Activated CD4-positive, alpha-beta T cell treated with anti-CD3 and anti-CD28 coated beads, Interleukin-2, amount 10 ng/mL, durations not matched to agents 24 days and 14 days (primary cell): ENCODE measurements at regions not wholly inside any gene's neighbourhood (a gene's known extent, or its start where the extent isn't known, plus 50 kb on each side); places are given as distances from the start of the nearest gene placed in this dataset.

Source experiments
- DNase-seq: peaks from one replicate; pipeline ENCODE4 v3.0.0; 2022
- H3K27ac Mint-ChIP-seq: one replicate; pipeline ENCODE4 v1.8.0; 2022; ENCODE audit warnings: mild to moderate bottlenecking, mixed read lengths
- H3K27me3 Mint-ChIP-seq: one replicate; pipeline ENCODE4 v1.8.0; 2022; ENCODE audit warnings: mixed read lengths
- H3K36me3 Mint-ChIP-seq: one replicate; pipeline ENCODE4 v1.8.0; 2022; ENCODE audit warnings: low read depth, mild to moderate bottlenecking, mixed read lengths
- H3K4me1 Mint-ChIP-seq: one replicate; pipeline ENCODE4 v1.8.0; 2021; ENCODE audit warnings: mixed read lengths
- H3K4me3 Mint-ChIP-seq: one replicate; pipeline ENCODE4 v1.8.0; 2022; ENCODE audit warnings: mild to moderate bottlenecking, moderate library complexity, mixed read lengths
- H3K9me3 Mint-ChIP-seq: one replicate; pipeline ENCODE4 v1.8.0; 2021; ENCODE audit warnings: mixed read lengths
- intact Hi-C: fragments of 100-400 bp; cut with micrococcal nuclease; formaldehyde crosslinking; loops from one replicate; pipeline ENCODE4 v1.15.1; 2023

GRCh38 chr2:21281384-21281783 is 157.6 kb downstream of the TDRD15 start:
- Mint-ChIP-seq H3K27me3 (no peaks in the 10 kb centered on the region), H3K27ac (no peak overlapping the region), H3K4me3 (no peak overlapping the region), H3K36me3 (no peaks in the 10 kb centered on the region), H3K9me3 (no peaks in the 10 kb centered on the region), H3K4me1 (no peaks in the 10 kb centered on the region)
- no peak for DNase-seq
- intact Hi-C loops: no loop called here

- H3K4me1 Mint-ChIP-seq: no peaks in the 10 kb centered on the region
- H3K4me3 Mint-ChIP-seq: no peak overlapping the region
- intact Hi-C loops: no loop called here
- H3K27me3 Mint-ChIP-seq: no peaks in the 10 kb centered on the region
- H3K27ac Mint-ChIP-seq: no peak overlapping the region
- no peak for DNase-seq
- H3K9me3 Mint-ChIP-seq: no peaks in the 10 kb centered on the region
- H3K36me3 Mint-ChIP-seq: no peaks in the 10 kb centered on the region
Measured at GRCh38 chr2:21281791-21282514, 158.2 kb downstream of the TDRD15 start.

- H3K4me3 Mint-ChIP-seq: no peak overlapping the region
- no peaks in the 10 kb centered on the region for H3K27me3 Mint-ChIP-seq
- H3K27ac Mint-ChIP-seq: no peak overlapping the region
- H3K36me3 Mint-ChIP-seq: no peaks in the 10 kb centered on the region
- intact Hi-C loops: no loop called here
- no peaks in the 10 kb centered on the region for H3K4me1 Mint-ChIP-seq
- no peaks in the 10 kb centered on the region for H3K9me3 Mint-ChIP-seq
- DNase-seq: no peak
Measured at GRCh38 chr2:21282515-21282898, 158.7 kb downstream of the TDRD15 start.

DNA sequence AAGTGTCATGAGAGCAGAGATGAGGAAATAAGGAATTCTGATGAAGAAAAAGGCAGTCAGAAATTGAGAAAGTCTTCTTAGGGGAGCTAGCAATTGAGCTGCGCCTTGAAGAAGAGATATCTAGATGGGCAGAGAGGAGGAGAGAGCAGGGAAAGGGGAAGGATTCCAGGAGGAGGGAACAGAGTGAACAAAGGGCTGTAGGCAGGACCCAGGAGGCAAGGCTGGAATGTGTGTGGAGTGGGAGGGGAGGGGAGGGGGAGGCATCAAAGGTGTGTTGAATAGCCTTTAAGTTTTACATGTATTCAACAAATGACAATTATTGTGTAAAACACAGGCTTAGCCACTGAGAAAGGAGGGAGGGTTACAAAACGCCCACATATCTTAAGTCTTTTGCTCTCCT is 164.5 kb downstream of the TDRD15 start:
- no peak for DNase-seq
- H3K27ac Mint-ChIP-seq: no peak overlapping the region
- H3K9me3 Mint-ChIP-seq: no peaks in the 10 kb centered on the region
- no peaks in the 10 kb centered on the region for H3K27me3 Mint-ChIP-seq
- intact Hi-C loops: no loop called here
- H3K4me1 Mint-ChIP-seq: no peaks in the 10 kb centered on the region
- no peaks in the 10 kb centered on the region for H3K36me3 Mint-ChIP-seq
- H3K4me3 Mint-ChIP-seq: no peak overlapping the region

DNA sequence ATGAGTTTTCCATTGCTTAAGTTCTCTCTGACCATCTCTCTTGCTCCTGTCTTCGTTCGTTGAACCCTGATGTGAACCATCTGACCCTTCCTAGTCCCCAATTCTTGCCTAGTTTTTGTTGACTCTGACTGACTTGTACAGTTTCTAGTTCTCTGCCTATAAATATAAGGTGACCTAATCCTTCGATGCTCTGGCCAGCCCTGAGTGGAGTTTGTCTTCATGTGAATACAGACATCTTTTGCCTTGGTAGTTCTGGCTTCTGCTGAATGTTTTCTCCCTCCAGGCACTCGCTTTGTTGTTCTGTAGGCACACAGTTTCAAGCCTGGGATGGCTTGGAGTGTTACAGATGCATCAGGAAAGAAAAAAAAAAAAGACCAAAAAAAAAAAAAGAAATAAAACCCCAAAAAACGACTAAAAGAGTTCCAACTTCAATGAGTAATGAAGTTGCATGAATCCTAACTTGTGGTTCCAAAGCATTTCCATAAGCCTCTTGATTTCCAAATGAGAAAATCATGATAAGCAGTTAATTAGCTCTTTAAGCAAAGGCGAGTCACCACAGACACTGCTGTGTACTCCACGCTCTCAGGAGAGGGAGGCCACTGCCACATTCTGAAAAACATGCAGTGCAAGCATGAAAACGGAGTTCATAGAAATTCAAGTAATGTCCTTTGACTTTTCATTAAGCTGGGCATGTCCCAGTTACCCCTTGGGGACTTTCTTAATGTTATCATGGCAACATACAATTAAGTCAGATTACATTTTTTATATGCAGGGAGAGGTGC is 165.2 kb downstream of the TDRD15 start:
- no peak for DNase-seq
- no peaks in the 10 kb centered on the region for H3K27me3 Mint-ChIP-seq
- H3K27ac Mint-ChIP-seq: no peak overlapping the region
- H3K4me3 Mint-ChIP-seq: no peak overlapping the region
- H3K9me3 Mint-ChIP-seq: no peaks in the 10 kb centered on the region
- intact Hi-C loops: no loop called here
- H3K36me3 Mint-ChIP-seq: no peaks in the 10 kb centered on the region
- H3K4me1 Mint-ChIP-seq: no peaks in the 10 kb centered on the region

GRCh38 chr2:21289551-21289950 is 165.8 kb downstream of the TDRD15 start:
- Mint-ChIP-seq H3K9me3 (no peaks in the 10 kb centered on the region), H3K27me3 (no peaks in the 10 kb centered on the region), H3K36me3 (no peaks in the 10 kb centered on the region), H3K4me1 (no peaks in the 10 kb centered on the region), H3K4me3 (no peak overlapping the region), H3K27ac (no peak overlapping the region)
- intact Hi-C loops: no loop called here
- DNase-seq: no peak

DNA sequence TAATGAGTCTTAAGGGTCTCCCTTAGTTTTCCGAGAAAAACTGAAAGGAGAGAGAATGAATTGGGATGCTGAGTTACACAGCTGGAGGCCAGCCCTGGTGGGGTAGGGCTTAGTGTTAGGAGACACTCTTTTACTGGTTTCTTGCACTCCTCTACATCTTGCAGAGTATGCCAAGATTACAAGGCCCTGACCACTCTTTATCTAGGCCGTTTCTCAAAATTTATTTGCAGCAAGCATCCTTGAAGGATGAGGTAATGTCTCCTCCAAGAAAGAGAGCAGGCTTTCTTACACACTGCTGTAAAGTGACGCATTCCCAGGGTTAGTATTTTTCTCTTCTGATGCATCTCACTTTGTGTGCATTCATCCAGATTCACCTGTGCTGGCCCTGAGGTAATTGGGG is 166.2 kb downstream of the TDRD15 start:
- Mint-ChIP-seq H3K36me3 (no peaks in the 10 kb centered on the region), H3K9me3 (no peaks in the 10 kb centered on the region), H3K27me3 (no peaks in the 10 kb centered on the region), H3K4me3 (no peak overlapping the region), H3K27ac (no peak overlapping the region), H3K4me1 (no peaks in the 10 kb centered on the region)
- intact Hi-C loops: no loop called here
- no peak for DNase-seq

- no peak overlapping the region for H3K4me3 Mint-ChIP-seq
- H3K36me3 Mint-ChIP-seq: no peaks in the 10 kb centered on the region
- no peaks in the 10 kb centered on the region for H3K9me3 Mint-ChIP-seq
- intact Hi-C loops: no loop called here
- H3K27ac Mint-ChIP-seq: no peak overlapping the region
- H3K4me1 Mint-ChIP-seq: no peaks in the 10 kb centered on the region
- H3K27me3 Mint-ChIP-seq: no peaks in the 10 kb centered on the region
- no peak for DNase-seq
Measured at GRCh38 chr2:21291426-21291825, 167.7 kb downstream of the TDRD15 start.

GRCh38 chr2:21294446-21294845 is 170.7 kb downstream of the TDRD15 start:
- no peak for DNase-seq
- Mint-ChIP-seq H3K4me1 (no peaks in the 10 kb centered on the region), H3K27me3 (no peaks in the 10 kb centered on the region), H3K36me3 (no peaks in the 10 kb centered on the region), H3K4me3 (no peak overlapping the region), H3K27ac (no peak overlapping the region), H3K9me3 (no peaks in the 10 kb centered on the region)
- intact Hi-C loops: no loop called here

DNA sequence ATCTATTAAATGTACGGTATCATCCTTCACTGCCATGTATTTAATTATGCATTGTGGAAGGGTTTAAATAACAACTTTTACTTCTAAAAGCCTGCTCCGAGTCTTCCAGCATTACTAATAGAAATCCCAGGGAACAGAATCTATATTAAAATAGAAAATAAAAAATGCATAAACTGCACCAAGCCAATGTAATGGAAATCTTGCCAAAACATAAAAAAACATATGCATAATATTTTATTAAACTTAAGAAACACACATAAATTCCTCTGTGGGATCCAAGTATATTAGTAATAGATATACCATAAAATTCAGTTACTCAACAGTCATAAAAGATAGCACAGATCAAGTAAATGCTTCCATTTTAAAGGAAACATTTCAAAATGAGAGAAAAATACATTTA is 175.6 kb downstream of the TDRD15 start:
- Mint-ChIP-seq H3K4me1 (no peaks in the 10 kb centered on the region), H3K27me3 (no peaks in the 10 kb centered on the region), H3K4me3 (no peak overlapping the region), H3K9me3 (no peaks in the 10 kb centered on the region), H3K27ac (no peak overlapping the region), H3K36me3 (no peaks in the 10 kb centered on the region)
- DNase-seq: no peak
- intact Hi-C loops: no loop called here

- Mint-ChIP-seq H3K27me3 (no peaks in the 10 kb centered on the region), H3K9me3 (no peaks in the 10 kb centered on the region), H3K4me1 (no peaks in the 10 kb centered on the region), H3K4me3 (no peak overlapping the region), H3K27ac (no peak overlapping the region), H3K36me3 (no peaks in the 10 kb centered on the region)
- intact Hi-C loops: no loop called here
- no peak for DNase-seq
Measured at GRCh38 chr2:21301871-21302455, 178.2 kb downstream of the TDRD15 start.

GRCh38 chr2:21303876-21304275 is 180.1 kb downstream of the TDRD15 start:
- no peaks in the 10 kb centered on the region for H3K36me3 Mint-ChIP-seq
- no peaks in the 10 kb centered on the region for H3K4me1 Mint-ChIP-seq
- intact Hi-C loops: no loop called here

DNA sequence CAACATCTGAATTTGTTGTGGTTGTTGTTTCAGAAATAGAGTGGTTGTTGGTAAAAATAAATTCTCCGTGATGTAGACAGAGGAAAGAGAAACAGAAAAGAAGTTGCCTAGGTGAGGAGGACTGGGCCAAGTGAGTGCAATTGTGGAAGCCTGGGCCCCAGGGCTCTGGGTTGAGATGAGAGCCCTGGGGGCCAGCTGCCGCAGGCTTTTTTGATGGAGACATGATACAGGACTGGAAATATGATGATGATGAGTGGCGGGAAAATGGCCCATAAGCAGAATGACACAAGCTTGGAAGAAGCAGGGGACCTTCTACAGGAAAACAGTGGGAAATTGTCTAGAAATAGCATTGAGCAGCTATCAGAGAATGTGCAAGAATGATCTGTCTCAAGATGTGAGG is 181.8 kb downstream of the TDRD15 start:
- H3K4me3 Mint-ChIP-seq: no peak overlapping the region
- H3K27ac Mint-ChIP-seq: no peak overlapping the region
- DNase-seq: no peak
- no peaks in the 10 kb centered on the region for H3K36me3 Mint-ChIP-seq
- intact Hi-C loops: no loop called here
- H3K9me3 Mint-ChIP-seq: no peaks in the 10 kb centered on the region
- H3K27me3 Mint-ChIP-seq: no peaks in the 10 kb centered on the region
- H3K4me1 Mint-ChIP-seq: no peaks in the 10 kb centered on the region

More at GRCh38 chr2:21303876-21304275, 180.1 kb downstream of the TDRD15 start:
- no peak for DNase-seq
- H3K27ac Mint-ChIP-seq: no peak overlapping the region
- no peak overlapping the region for H3K4me3 Mint-ChIP-seq
- no peaks in the 10 kb centered on the region for H3K9me3 Mint-ChIP-seq
- H3K27me3 Mint-ChIP-seq: no peaks in the 10 kb centered on the region

DNA sequence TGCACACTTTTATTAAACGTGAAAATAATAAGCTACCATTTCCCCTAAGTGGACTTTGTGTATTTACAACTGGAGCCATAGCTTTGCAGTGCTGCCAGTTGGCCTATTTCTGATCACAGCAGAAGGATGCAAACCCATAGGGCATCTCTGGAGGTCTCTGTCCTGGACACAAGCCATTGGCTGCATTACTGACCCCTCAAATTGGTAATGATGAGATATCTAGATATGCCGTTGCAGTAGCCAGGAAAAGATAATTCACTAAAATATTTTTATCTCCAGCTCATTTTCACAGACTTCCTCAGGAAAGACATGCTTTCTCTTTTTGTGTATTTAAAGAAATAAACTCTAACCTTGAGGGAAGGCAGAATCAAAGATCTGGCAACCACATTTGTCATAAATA is 182.5 kb downstream of the TDRD15 start:
- intact Hi-C loops: no loop called here
- no peaks in the 10 kb centered on the region for H3K36me3 Mint-ChIP-seq
- no peaks in the 10 kb centered on the region for H3K4me1 Mint-ChIP-seq
- no peak overlapping the region for H3K4me3 Mint-ChIP-seq
- DNase-seq: no peak
- H3K27ac Mint-ChIP-seq: no peak overlapping the region
- H3K27me3 Mint-ChIP-seq: no peaks in the 10 kb centered on the region
- H3K9me3 Mint-ChIP-seq: no peaks in the 10 kb centered on the region
